H1 (cell line): ENCODE measurements at regions not wholly inside any gene's neighbourhood (a gene's known extent, or its start where the extent isn't known, plus 50 kb on each side); places are given as distances from the start of the nearest gene placed in this dataset.
A peak's percentile ranks its signal among the peaks of the same experiment; 100 is the strongest.

ENCODE experiments used
- CTCF ChIA-PET: fragments of 300-600 bp; sonication (Branson Sonifier 250); formaldehyde crosslinking; loops from one replicate; lab custom pipeline; 2021; ENCODE audit not compliant: partially characterized antibody; lab: Charles Lee
- POLR2A ChIA-PET: fragments of 300-600 bp; sonication (Branson Sonifier 250); formaldehyde crosslinking; loops from one replicate; lab custom pipeline; 2021; ENCODE audit warnings: inconsistent platforms; ENCODE audit not compliant: partially characterized antibody; lab: Charles Lee
- DNase-seq, 2 experiments: peaks; one replicate each; pipeline versions ENCODE4 v3.0.0 to v3.0.0-alpha.2; 2010 to 2022; ENCODE audit warnings: low spot score in 2 of 2, low read depth in 1 of 2, mixed read lengths in 1 of 2
- FAIRE-seq: peaks from 2 replicates; lab custom pipeline; 2011; peaks lifted over from hg19 to GRCh38; lab: Jason Lieb, UNC
- H2AFZ ChIP-seq: 2 replicates; pipeline ENCODE4 v1.8.1; 2012; ENCODE audit warnings: low read length, inconsistent platforms
- H2AK5ac ChIP-seq: 2 replicates; pipeline ENCODE4 v1.6.1; 2013; ENCODE audit warnings: low read depth, low read length
- H2BK120ac ChIP-seq: replicated peaks from 2 replicates; pipeline ENCODE3; 2013; ENCODE audit warnings: low read depth, low read length, inconsistent platforms
- H2BK12ac ChIP-seq: 2 replicates; pipeline ENCODE4 v1.6.1; 2013; ENCODE audit warnings: low read depth, low read length
- H2BK15ac ChIP-seq: 2 replicates; pipeline ENCODE4 v1.6.1; 2013; ENCODE audit warnings: low read length
- H2BK20ac ChIP-seq: 2 replicates; pipeline ENCODE4 v1.6.1; 2013; ENCODE audit warnings: low read length
- H2BK5ac ChIP-seq: 2 replicates; pipeline ENCODE4 v1.6.1; 2013; ENCODE audit warnings: low read depth, low read length
- H3K14ac ChIP-seq: 2 replicates; pipeline ENCODE4 v1.6.1; 2013; ENCODE audit warnings: inconsistent platforms; ENCODE audit not compliant: insufficient read length
- H3K18ac ChIP-seq: 2 replicates; pipeline ENCODE4 v1.6.1; 2013; ENCODE audit warnings: low read length; ENCODE audit errors: extremely low read depth
- H3K23ac ChIP-seq: 2 replicates; pipeline ENCODE4 v1.6.1; 2013; ENCODE audit warnings: inconsistent platforms; ENCODE audit not compliant: insufficient read length
- H3K23me2 ChIP-seq: 2 replicates; pipeline ENCODE4 v1.6.1; 2013; ENCODE audit warnings: low read depth, low read length
- H3K27ac ChIP-seq: 2 replicates; pipeline ENCODE4 v1.6.1; 2011; ENCODE audit warnings: low read depth, low read length, inconsistent platforms
- H3K27me3 ChIP-seq, 4 experiments: replicated peaks in 1 of 4; 1 replicate in 1 of 4; 2 replicates in 3 of 4; pipeline versions ENCODE4 v1.6.1 to v1.8.1; 2011 to 2013; ENCODE audit warnings: low read length in 3 of 4, mild to moderate bottlenecking in 3 of 4, inconsistent platforms in 2 of 4, mixed read lengths in 2 of 4, moderate library complexity in 1 of 4; ENCODE audit not compliant: control insufficient read depth in 3 of 4, insufficient read depth in 3 of 4; ENCODE audit errors: extremely low read depth in 1 of 4
- H3K36me3 ChIP-seq, 4 experiments: 2 replicates each; pipeline versions ENCODE4 v1.6.1 to v1.8.1; 2011 to 2013; ENCODE audit warnings: mild to moderate bottlenecking in 4 of 4, low read length in 3 of 4, moderate library complexity in 2 of 4, control low read depth in 1 of 4, inconsistent platforms in 1 of 4; ENCODE audit not compliant: insufficient read depth in 4 of 4, control insufficient read depth in 2 of 4
- H3K4ac ChIP-seq: replicated peaks from 2 replicates; pipeline ENCODE3; 2013; ENCODE audit warnings: low read length, low read depth, mixed read lengths, inconsistent platforms; ENCODE audit not compliant: insufficient read length
- H3K4me1 ChIP-seq, 4 experiments: replicated peaks in 1 of 4; 1 replicate in 1 of 4; 2 replicates in 3 of 4; pipeline versions ENCODE4 v1.6.1 to v1.8.1; 2011 to 2013; ENCODE audit warnings: low read length in 3 of 4, inconsistent platforms in 2 of 4, mixed read lengths in 1 of 4; ENCODE audit not compliant: insufficient read depth in 4 of 4, control insufficient read depth in 3 of 4
- H3K4me2 ChIP-seq, 2 experiments: 2 replicates each; pipeline versions ENCODE4 v1.6.1 to v1.8.1; 2011 to 2013; ENCODE audit warnings: low read depth in 2 of 2, low read length in 2 of 2, control low read depth in 1 of 2, inconsistent platforms in 1 of 2, mild to moderate bottlenecking in 1 of 2; ENCODE audit not compliant: insufficient read depth in 1 of 2
- H3K4me3 ChIP-seq, 4 experiments: fragments of 200-600, 300-600 bp in 1 of 4; sonication (generic), shearing (Covaris generic), sonication (Bioruptor Twin) in 1 of 4; 2 replicates each; pipeline versions ENCODE4 v1.5.1 to v1.8.1; 2011 to 2016; ENCODE audit warnings: low read length in 4 of 4, low read depth in 3 of 4, control low read depth in 2 of 4, inconsistent platforms in 2 of 4, mild to moderate bottlenecking in 2 of 4, mixed read lengths in 1 of 4, moderate library complexity in 1 of 4; ENCODE audit not compliant: insufficient read depth in 2 of 4; ENCODE audit errors: extremely low read depth in 1 of 4
- H3K56ac ChIP-seq: replicated peaks from 2 replicates; pipeline ENCODE3; 2013; ENCODE audit warnings: low read depth, mild to moderate bottlenecking, mixed read lengths, low read length, inconsistent platforms; ENCODE audit not compliant: insufficient read length
- H3K79me1 ChIP-seq: 2 replicates; pipeline ENCODE4 v1.6.1; 2013; ENCODE audit warnings: low read depth, low read length, control low read depth
- H3K79me2 ChIP-seq, 2 experiments: 2 replicates each; pipeline versions ENCODE4 v1.6.1 to v1.8.1; 2012 to 2013; ENCODE audit warnings: low read length in 2 of 2, mild to moderate bottlenecking in 2 of 2, inconsistent platforms in 1 of 2; ENCODE audit not compliant: insufficient read depth in 2 of 2, control insufficient read depth in 1 of 2
- H3K9ac ChIP-seq, 4 experiments: replicated peaks in 1 of 4; 1 replicate in 1 of 4; 2 replicates in 3 of 4; pipeline versions ENCODE4 v1.6.1 to v1.8.1; 2011 to 2013; ENCODE audit warnings: low read depth in 3 of 4, low read length in 3 of 4, control low read depth in 2 of 4, mild to moderate bottlenecking in 2 of 4, moderate library complexity in 2 of 4, inconsistent platforms in 1 of 4; ENCODE audit errors: extremely low read depth in 1 of 4
- H3K9me3 ChIP-seq, 2 experiments: 2 replicates each; pipeline versions ENCODE4 v1.6.1 to v1.8.1; 2012 to 2013; ENCODE audit warnings: mild to moderate bottlenecking in 2 of 2, moderate library complexity in 2 of 2, control low read depth in 1 of 2, inconsistent platforms in 1 of 2, low read depth in 1 of 2, low read length in 1 of 2, mixed read lengths in 1 of 2; ENCODE audit not compliant: insufficient read depth in 2 of 2
- H4K20me1 ChIP-seq, 2 experiments: replicated peaks in 1 of 2; 2 replicates each; pipeline versions ENCODE3 to v1.8.1; 2011 to 2013; ENCODE audit warnings: inconsistent platforms in 2 of 2, low read length in 2 of 2, mild to moderate bottlenecking in 1 of 2; ENCODE audit not compliant: insufficient read depth in 2 of 2, control insufficient read depth in 1 of 2
- H4K5ac ChIP-seq: 2 replicates; pipeline ENCODE4 v1.6.1; 2013; ENCODE audit warnings: low read length, low read depth, mixed read lengths, inconsistent platforms; ENCODE audit not compliant: insufficient read length
- H4K8ac ChIP-seq: 2 replicates; pipeline ENCODE4 v1.8.0; 2013; ENCODE audit warnings: mild to moderate bottlenecking, moderate library complexity, low read length, inconsistent platforms; ENCODE audit not compliant: insufficient read depth; ENCODE audit errors: extremely low read depth
- H4K91ac ChIP-seq: replicated peaks from 2 replicates; pipeline ENCODE3; 2013; ENCODE audit warnings: low read length, mixed read lengths, inconsistent platforms; ENCODE audit not compliant: insufficient read length
- ATF3 ChIP-seq: IDR thresholded peaks from 2 replicates; pipeline ENCODE4 v1.6.1; 2011; ENCODE audit warnings: low read depth, mild to moderate bottlenecking, low read length; ENCODE audit not compliant: insufficient read depth
- CBX5 ChIP-seq: fragments of 300-800, 300-1000 bp; sonication (generic); IDR thresholded peaks from 2 replicates; pipeline ENCODE4 v1.7.1; 2016; ENCODE audit warnings: antibody characterized with exemption, low read length, low read depth
- CHD1 ChIP-seq: IDR thresholded peaks from 2 replicates; pipeline ENCODE4 v1.6.1; 2012; ENCODE audit warnings: low read depth, low read length, improper control_type of control experiment
- CTBP2 ChIP-seq: IDR thresholded peaks from 2 replicates; pipeline ENCODE4 v1.7.0; 2011; ENCODE audit warnings: borderline replicate concordance, mild to moderate bottlenecking, moderate library complexity, mixed read lengths, low read length; ENCODE audit not compliant: insufficient read depth, insufficient read length
- HDAC2 ChIP-seq, 2 experiments: fragments of 300-600 bp in 1 of 2; sonication (generic) in 1 of 2; IDR thresholded peaks; 2 replicates each; pipeline ENCODE4 v1.6.1; 2011 to 2012; ENCODE audit warnings: low read depth in 2 of 2, low read length in 2 of 2, mild to moderate bottlenecking in 2 of 2, moderate library complexity in 2 of 2, borderline replicate concordance in 1 of 2, inconsistent platforms in 1 of 2
- MAFK ChIP-seq: IDR thresholded peaks from 2 replicates; pipeline ENCODE4 v1.6.1; 2012; ENCODE audit warnings: low read depth, mild to moderate bottlenecking, improper control_type of control experiment, low read length
- POLR2AphosphoS5 ChIP-seq: IDR thresholded peaks from 2 replicates; pipeline ENCODE4 v1.6.1; 2011; ENCODE audit warnings: low read depth, low read length
- RAD21 ChIP-seq, 2 experiments: IDR thresholded peaks in 1 of 2; conservative IDR thresholded peaks in 1 of 2; 2 replicates each; pipeline ENCODE4 v1.6.1; 2011; ENCODE audit warnings: low read depth in 2 of 2, low read length in 2 of 2, improper control_type of control experiment in 1 of 2, inconsistent platforms in 1 of 2, mild to moderate bottlenecking in 1 of 2, moderate library complexity in 1 of 2
- RBBP5 ChIP-seq: IDR thresholded peaks from 2 replicates; pipeline ENCODE4 v1.7.1; 2012; ENCODE audit warnings: low read depth, mild to moderate bottlenecking, inconsistent platforms, low read length, moderate library complexity, borderline replicate concordance
- RFX5 ChIP-seq: IDR thresholded peaks from 2 replicates; pipeline ENCODE4 v1.6.1; 2011; ENCODE audit warnings: low read depth, low read length, improper control_type of control experiment, borderline replicate concordance
- RXRA ChIP-seq: IDR thresholded peaks from 2 replicates; pipeline ENCODE4 v1.6.1; 2011; ENCODE audit warnings: low read depth, mild to moderate bottlenecking, low read length, moderate library complexity; ENCODE audit not compliant: insufficient read depth
- SP4 ChIP-seq: IDR thresholded peaks from 2 replicates; pipeline ENCODE4 v1.6.1; 2012; ENCODE audit warnings: low read length, inconsistent platforms
- TEAD4 ChIP-seq: IDR thresholded peaks from 2 replicates; pipeline ENCODE4 v1.6.1; 2012; ENCODE audit warnings: low read depth, low read length, inconsistent platforms, mixed read lengths
- WGBS, 2 experiments: shearing (Covaris generic) in 1 of 2; methylation state at CpG; one replicate each; pipeline versions ENCODE4 v1.1.6 to v1.1.7; 2013 to 2015; ENCODE audit warnings: low lambda C conversion rate in 2 of 2, mixed read lengths in 2 of 2, inconsistent platforms in 1 of 2, low coverage in 1 of 2, missing lambda C conversion rate in 1 of 2; ENCODE audit not compliant: insufficient replicate concordance in 2 of 2, insufficient coverage in 1 of 2, insufficient read length in 1 of 2; ENCODE audit errors: extremely low coverage in 1 of 2, missing lambda C conversion rate in 1 of 2; 5-methylcytosine and 5-hydroxymethylcytosine counted together

DNA sequence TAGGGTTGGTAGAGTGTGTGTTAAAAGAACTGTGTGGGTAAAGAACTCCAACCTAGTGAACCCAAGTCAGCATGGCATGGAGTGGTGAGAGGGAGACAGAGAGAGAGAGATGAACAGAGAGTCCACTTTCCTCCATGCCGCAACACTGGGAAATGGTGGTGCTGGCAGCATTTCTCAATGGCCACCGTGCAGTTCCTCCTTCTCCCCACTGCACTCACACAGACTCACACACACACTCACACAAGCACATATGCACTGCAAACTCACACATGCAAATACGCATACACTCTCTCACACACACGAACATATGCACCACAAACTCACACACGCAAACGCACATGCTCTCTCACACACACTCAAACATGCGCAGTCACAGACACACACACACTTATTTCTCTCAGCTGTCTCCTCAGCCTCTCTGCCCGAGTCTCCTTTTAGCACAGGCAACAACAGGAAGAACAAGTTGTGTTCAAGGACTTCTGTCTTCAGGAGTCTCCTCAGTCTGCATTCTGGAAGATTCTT is 66.5 kb upstream of the LY86 start:
- Histone ChIP-seq H3K36me3 (no peaks in the 10 kb centered on the region), H3K9ac (no peak overlapping the region), H3K79me2 (no peaks in the 10 kb centered on the region), H3K23me2 (no peaks in the 10 kb centered on the region), H2BK12ac (peak overlapping the region; percentile 52; the same call in 1 of the 2 replicates), H3K18ac (no peak overlapping the region), H4K20me1 (no peaks in the 10 kb centered on the region), H2BK5ac (no peak overlapping the region), H3K4me1 (no peaks in the 10 kb centered on the region), H3K4me3 (no peak overlapping the region), H4K8ac (no peak overlapping the region), H4K91ac (no peak overlapping the region), H3K14ac (no peak overlapping the region), H3K79me1 (no peaks in the 10 kb centered on the region), H2BK20ac (no peak overlapping the region), H2AK5ac (peak overlapping the region; percentile 75), H3K27me3 (no peaks in the 10 kb centered on the region; a peak in 2 of 7 replicates), H2BK120ac (no peak overlapping the region), H2AFZ (0 out of 2 replicates have a peak overlapping the region, but pooled peaks have one; percentile 76), H4K5ac (no peak overlapping the region), H2BK15ac (peak overlapping the region; percentile 5; the same call in 1 of the 2 replicates), H3K4ac (no peak overlapping the region), H3K23ac (no peak overlapping the region), H3K9me3 (no peaks in the 10 kb centered on the region), H3K27ac (no peak overlapping the region), H3K4me2 (no peak overlapping the region), H3K56ac (no peak overlapping the region)
- ChIA-PET POLR2A (no interaction called here), CTCF (interaction anchor here (0.6 kb wide), 1 partner anchor 531 kb away, joined by 3 read pairs; no protein-coding TSS in a partner anchor)
- FAIRE-seq (no peak), DNase-seq (no peak)
- WGBS, 2 experiments: 92 to 100% methylated on average over 2 to 8 of the region's 8 CpGs
- TF ChIP-seq RAD21 (IDR thresholded peaks at IDR 0.05 in 1 of 2, conservative IDR thresholded peaks at IDR 0.05 in 1 of 2; ENCODE audit: low read depth in 2 of 2, low read length in 2 of 2): no peak
- no peak for TF ChIP-seq TEAD4
- no peak for TF ChIP-seq POLR2AphosphoS5
- no peak for TF ChIP-seq MAFK
- no peak for TF ChIP-seq HDAC2 (IDR thresholded peaks at IDR 0.05; ENCODE audit: borderline replicate concordance in 1 of 2, low read depth in 2 of 2, low read length in 2 of 2)
- TF ChIP-seq RFX5: no peak
- no peak for TF ChIP-seq CTBP2
- no peak for TF ChIP-seq CBX5
- no peak for TF ChIP-seq ATF3
- TF ChIP-seq RXRA: no peak
- no peak for TF ChIP-seq SP4
- no peak for TF ChIP-seq RBBP5
- no peak for TF ChIP-seq CHD1
